ENCODE measurements at regions not wholly inside any gene's neighbourhood (a gene's known extent, or its start where the extent isn't known, plus 50 kb on each side); places are given as distances from the start of the nearest gene placed in this dataset.
"Not testable (repeated sequence)": the region's sequence is repeated elsewhere in the genome, so short reads cannot be mapped to it uniquely, and the experiment has no call there.

DNA sequence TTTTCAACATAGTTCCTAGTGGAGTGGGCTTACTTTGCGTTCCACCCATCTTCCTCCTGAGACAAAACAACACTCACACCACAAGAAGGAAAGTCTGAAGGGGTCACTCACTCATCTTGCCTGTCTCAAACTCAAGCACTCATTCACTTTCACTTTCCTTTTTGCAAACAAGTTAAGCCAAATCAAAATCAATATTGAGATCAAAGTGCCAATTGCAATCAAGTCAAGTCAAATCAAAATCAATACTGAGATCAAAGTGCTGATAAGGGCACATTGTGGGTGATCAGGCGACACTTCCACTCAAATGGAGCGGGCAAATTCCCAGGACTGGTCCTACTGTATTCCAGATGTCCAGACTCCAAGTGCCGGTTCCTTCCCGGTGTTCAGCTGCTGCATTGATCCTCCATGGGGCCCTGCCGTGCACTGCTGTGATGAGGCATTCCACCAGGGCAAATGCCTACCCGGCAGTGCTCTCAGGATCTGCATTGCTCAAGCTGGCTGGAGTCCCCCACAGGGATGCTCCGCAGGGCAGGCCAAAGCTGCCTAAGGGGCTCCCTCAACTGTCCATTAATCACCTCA is 183.0 kb upstream of the PLGLB1 start:
- TF ChIP-seq POLR2AphosphoS5 (IDR thresholded peaks at IDR 0.05; ENCODE audit: low read depth, low read length); FOSL1 (IDR thresholded peaks at IDR 0.05; ENCODE audit: low read depth); RAD21 (IDR thresholded peaks at IDR 0.05; ENCODE audit: low read depth); SIN3A (IDR thresholded peaks at IDR 0.05; ENCODE audit: low read depth); CEBPB (IDR thresholded peaks at IDR 0.05; ENCODE audit: low read depth); EZH2 (IDR thresholded peaks at IDR 0.05); ZNF274 (IDR thresholded peaks at IDR 0.05; ENCODE audit: low read depth, low read length); CBX3 (IDR thresholded peaks at IDR 0.05; ENCODE audit: low read depth): not testable (repeated sequence)
- TF ChIP-seq, protein P1, sequence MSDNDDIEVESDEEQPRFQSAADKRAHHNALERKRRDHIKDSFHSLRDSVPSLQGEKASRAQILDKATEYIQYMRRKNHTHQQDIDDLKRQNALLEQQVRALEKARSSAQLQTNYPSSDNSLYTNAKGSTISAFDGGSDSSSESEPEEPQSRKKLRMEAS (IDR thresholded peaks at IDR 0.05): not testable (repeated sequence)
- TF ChIP-seq, protein P2, sequence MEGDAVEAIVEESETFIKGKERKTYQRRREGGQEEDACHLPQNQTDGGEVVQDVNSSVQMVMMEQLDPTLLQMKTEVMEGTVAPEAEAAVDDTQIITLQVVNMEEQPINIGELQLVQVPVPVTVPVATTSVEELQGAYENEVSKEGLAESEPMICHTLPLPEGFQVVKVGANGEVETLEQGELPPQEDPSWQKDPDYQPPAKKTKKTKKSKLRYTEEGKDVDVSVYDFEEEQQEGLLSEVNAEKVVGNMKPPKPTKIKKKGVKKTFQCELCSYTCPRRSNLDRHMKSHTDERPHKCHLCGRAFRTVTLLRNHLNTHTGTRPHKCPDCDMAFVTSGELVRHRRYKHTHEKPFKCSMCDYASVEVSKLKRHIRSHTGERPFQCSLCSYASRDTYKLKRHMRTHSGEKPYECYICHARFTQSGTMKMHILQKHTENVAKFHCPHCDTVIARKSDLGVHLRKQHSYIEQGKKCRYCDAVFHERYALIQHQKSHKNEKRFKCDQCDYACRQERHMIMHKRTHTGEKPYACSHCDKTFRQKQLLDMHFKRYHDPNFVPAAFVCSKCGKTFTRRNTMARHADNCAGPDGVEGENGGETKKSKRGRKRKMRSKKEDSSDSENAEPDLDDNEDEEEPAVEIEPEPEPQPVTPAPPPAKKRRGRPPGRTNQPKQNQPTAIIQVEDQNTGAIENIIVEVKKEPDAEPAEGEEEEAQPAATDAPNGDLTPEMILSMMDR (IDR thresholded peaks at IDR 0.05 in 2 of 3, conservative IDR thresholded peaks at IDR 0.05 in 1 of 3; ENCODE audit: borderline replicate concordance in 1 of 3, insufficient read depth in 1 of 3, low read depth in 2 of 3, low read length in 2 of 3): not testable (repeated sequence)
- TF ChIP-seq, protein P3, sequence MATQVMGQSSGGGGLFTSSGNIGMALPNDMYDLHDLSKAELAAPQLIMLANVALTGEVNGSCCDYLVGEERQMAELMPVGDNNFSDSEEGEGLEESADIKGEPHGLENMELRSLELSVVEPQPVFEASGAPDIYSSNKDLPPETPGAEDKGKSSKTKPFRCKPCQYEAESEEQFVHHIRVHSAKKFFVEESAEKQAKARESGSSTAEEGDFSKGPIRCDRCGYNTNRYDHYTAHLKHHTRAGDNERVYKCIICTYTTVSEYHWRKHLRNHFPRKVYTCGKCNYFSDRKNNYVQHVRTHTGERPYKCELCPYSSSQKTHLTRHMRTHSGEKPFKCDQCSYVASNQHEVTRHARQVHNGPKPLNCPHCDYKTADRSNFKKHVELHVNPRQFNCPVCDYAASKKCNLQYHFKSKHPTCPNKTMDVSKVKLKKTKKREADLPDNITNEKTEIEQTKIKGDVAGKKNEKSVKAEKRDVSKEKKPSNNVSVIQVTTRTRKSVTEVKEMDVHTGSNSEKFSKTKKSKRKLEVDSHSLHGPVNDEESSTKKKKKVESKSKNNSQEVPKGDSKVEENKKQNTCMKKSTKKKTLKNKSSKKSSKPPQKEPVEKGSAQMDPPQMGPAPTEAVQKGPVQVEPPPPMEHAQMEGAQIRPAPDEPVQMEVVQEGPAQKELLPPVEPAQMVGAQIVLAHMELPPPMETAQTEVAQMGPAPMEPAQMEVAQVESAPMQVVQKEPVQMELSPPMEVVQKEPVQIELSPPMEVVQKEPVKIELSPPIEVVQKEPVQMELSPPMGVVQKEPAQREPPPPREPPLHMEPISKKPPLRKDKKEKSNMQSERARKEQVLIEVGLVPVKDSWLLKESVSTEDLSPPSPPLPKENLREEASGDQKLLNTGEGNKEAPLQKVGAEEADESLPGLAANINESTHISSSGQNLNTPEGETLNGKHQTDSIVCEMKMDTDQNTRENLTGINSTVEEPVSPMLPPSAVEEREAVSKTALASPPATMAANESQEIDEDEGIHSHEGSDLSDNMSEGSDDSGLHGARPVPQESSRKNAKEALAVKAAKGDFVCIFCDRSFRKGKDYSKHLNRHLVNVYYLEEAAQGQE (IDR thresholded peaks at IDR 0.05; ENCODE audit: low read depth): not testable (repeated sequence)
- TF ChIP-seq, protein P4, sequence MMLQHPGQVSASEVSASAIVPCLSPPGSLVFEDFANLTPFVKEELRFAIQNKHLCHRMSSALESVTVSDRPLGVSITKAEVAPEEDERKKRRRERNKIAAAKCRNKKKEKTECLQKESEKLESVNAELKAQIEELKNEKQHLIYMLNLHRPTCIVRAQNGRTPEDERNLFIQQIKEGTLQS (IDR thresholded peaks at IDR 0.05): not testable (repeated sequence)
